Right renal cortex interstitium (tissue), 3 donors: ENCODE measurements at regions not wholly inside any gene's neighbourhood (a gene's known extent, or its start where the extent isn't known, plus 50 kb on each side); places are given as distances from the start of the nearest gene placed in this dataset.
"Not testable (repeated sequence)": the region's sequence is repeated elsewhere in the genome, so short reads cannot be mapped to it uniquely, and the experiment has no call there.

Experiments used
- DNase-seq, 3 donors: peaks; one replicate each; pipeline ENCODE4 v3.0.0-alpha.2; 2013; ENCODE audit warnings: low read depth in 3 of 3, low spot score in 2 of 3

GRCh38 chr10:28986117-28986792, 302.6 kb upstream of the LYZL1 start:
- DNase-seq, result no peak

DNA sequence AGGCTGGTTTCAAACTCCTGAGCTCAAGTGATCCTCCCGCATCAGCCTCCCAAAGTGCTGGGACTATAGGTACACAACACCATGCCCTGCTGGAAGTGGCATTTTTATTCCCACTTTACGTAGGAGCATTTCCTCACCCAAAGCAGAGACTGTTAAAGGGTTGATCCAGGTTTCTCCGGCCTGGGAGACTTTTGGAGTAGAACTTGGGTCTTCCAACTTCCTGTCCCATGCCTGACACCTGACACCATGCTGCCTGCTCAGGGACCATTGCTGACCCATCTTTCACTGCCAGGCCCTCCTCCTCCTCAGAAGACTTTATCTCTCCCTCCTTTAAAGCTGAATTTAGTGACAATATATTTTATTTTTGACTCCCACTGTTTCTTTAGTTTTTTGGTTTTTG, 302.0 kb upstream of the LYZL1 start:
- DNase-seq, result no peak

- DNase-seq, result no peak
These were observed 301.1 kb upstream of the LYZL1 start for GRCh38 chr10:28987555-28988320.

GRCh38 chr10:28988980-28989379, 299.9 kb upstream of the LYZL1 start:
- no peak for DNase-seq

- DNase-seq, result no peak
These were observed 297.3 kb upstream of the LYZL1 start for GRCh38 chr10:28991333-28992270.

GRCh38 chr10:28993056-28993455, 295.8 kb upstream of the LYZL1 start:
- DNase-seq, result no peak

- no peak for DNase-seq
These were observed 295.0 kb upstream of the LYZL1 start for GRCh38 chr10:28993861-28994260.

DNA sequence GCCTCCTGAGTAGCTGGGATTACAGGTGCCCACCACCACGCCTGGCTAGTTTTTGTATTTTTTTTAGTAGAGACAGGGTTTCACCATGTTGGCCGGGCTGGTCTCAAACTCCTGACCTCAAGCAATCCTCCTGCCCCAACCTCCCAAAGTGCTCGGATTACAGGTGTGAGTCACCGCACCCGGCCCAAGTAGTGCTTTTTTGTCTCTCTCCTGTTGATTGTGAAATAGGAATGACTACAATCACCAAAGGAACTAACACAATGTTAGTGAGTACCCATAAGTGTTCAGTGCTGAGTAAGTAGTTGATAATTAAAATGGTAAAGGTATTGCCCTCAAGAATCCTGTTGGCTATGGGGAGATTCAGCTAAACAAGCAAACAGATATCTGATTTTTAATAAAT, 294.1 kb upstream of the LYZL1 start:
- not testable (repeated sequence) for DNase-seq

GRCh38 chr10:28995497-28995896, 293.4 kb upstream of the LYZL1 start:
- no peak for DNase-seq

GRCh38 chr10:28996345-28996744, 292.5 kb upstream of the LYZL1 start:
- no peak for DNase-seq

DNA sequence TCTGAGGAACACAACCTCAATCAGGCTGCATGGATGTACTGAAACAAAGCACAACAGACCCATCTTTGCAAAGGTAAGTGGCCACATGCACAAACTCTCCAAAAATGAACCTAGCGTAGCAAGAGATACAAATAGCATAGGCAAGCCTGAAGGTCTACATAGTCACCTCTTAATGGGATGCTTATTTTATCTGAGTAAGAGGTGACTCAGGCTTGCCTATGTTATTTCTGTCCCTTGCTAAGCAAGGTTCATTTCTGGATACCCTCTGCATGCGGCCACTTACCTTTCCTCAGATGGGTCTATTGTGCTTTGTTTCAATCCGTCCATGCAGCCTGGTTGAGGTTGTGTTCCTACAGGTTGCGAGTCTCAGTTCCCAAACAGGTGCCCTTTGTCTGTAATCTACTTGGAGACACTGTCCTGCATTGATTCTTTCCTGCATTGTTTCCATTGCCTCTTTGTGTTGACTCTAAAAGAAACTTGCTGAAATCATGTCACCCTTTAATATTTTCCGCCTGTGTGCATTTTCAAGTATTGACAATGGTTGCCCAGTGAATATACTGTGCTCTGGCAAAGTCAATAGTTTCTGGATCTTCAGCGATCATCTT, 291.8 kb upstream of the LYZL1 start:
- no peak for DNase-seq

GRCh38 chr10:28997734-28998133, 291.1 kb upstream of the LYZL1 start:
- DNase-seq, result no peak

GRCh38 chr10:29001801-29002200, 287.1 kb upstream of the LYZL1 start:
- DNase-seq, result no peak

DNA sequence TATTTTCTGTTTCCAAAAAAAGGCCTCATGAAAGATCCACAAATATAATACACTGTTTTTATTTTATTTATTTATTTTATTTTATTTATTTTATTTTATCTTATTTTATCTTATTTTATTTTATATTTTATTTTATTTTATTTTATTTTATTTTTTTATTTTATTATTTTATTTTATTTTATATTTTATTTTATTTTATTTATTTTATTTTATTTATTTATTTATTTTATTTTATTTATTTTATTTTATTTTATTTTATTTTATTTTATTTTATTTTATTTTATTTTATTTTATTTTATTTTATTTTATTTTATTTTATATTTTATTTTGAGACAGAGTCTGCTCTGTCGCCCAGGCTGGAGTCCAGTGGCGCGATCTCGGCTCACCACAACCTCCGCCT, 285.9 kb upstream of the LYZL1 start:
- DNase-seq, result not testable (repeated sequence)

- DNase-seq, result no peak
These were observed 282.9 kb upstream of the LYZL1 start for GRCh38 chr10:29005988-29006387.

DNA sequence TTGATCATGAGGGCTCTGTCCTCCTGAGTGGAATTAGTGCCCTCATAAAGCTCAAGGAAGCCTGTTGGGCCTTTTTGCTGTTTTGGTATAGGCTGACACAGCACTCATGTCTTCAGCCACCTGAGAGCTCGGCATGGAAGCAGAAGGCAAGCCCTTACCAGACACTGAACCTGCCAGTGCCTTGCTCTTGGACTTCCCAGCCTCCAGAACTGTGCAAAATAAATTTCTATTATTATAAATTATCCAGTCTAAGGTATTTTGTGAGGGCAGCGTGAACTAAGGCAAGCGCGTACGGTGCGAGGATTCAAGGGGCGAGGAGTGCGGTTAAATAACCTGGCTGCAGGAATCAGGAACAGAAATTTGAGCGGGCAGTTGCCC, 281.5 kb upstream of the LYZL1 start:
- no peak for DNase-seq

DNA sequence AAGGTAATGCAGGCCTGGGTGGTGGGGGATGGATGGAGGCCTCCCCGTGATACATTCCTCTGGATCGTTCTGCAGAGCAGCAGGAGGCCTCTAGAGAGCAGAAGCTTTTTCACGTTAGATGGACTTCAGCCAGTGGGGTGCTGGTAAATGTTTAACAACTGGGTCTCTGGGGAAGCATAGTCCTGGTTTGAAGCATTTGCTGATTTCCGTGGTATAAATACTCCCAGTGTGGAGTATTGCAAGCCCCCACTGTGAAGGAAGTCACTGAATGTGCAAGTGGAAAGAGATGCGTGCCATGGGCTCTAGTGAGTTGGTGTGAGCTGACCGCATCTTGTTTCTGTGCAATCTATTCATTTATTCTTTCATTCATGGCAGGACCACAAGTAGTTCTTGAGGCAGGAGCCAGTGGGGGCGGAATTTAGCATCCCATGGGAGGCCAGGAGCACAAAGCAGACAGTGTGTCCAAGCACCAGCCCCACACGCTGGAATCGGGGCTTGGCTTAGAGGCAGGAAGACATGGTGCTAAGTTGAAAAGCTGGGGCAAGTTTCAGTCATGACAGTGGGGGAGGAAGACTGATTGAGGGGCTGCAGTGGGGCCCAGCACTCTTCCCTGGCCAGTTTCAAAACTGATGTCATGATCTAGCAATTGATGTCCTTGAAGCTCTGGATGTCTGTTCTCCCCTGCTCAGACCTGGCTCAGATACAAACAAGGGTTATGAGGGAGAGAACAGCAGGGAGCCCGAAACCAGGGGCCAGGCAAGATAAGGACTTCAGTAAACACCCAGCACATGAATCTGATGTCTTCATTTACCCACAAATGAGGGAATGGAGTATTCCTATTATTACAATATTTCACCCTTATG, 280.9 kb upstream of the LYZL1 start:
- no peak for DNase-seq

GRCh38 chr10:29009464-29009863, 279.4 kb upstream of the LYZL1 start:
- no peak for DNase-seq

GRCh38 chr10:29011516-29011915, 277.4 kb upstream of the LYZL1 start:
- DNase-seq, result no peak

GRCh38 chr10:29012926-29013554, 275.8 kb upstream of the LYZL1 start:
- no peak for DNase-seq
